ENCODE measurements at regions not wholly inside any gene's neighbourhood (a gene's known extent, or its start where the extent isn't known, plus 50 kb on each side); places are given as distances from the start of the nearest gene placed in this dataset.

- TF ChIP-seq, protein P1, sequence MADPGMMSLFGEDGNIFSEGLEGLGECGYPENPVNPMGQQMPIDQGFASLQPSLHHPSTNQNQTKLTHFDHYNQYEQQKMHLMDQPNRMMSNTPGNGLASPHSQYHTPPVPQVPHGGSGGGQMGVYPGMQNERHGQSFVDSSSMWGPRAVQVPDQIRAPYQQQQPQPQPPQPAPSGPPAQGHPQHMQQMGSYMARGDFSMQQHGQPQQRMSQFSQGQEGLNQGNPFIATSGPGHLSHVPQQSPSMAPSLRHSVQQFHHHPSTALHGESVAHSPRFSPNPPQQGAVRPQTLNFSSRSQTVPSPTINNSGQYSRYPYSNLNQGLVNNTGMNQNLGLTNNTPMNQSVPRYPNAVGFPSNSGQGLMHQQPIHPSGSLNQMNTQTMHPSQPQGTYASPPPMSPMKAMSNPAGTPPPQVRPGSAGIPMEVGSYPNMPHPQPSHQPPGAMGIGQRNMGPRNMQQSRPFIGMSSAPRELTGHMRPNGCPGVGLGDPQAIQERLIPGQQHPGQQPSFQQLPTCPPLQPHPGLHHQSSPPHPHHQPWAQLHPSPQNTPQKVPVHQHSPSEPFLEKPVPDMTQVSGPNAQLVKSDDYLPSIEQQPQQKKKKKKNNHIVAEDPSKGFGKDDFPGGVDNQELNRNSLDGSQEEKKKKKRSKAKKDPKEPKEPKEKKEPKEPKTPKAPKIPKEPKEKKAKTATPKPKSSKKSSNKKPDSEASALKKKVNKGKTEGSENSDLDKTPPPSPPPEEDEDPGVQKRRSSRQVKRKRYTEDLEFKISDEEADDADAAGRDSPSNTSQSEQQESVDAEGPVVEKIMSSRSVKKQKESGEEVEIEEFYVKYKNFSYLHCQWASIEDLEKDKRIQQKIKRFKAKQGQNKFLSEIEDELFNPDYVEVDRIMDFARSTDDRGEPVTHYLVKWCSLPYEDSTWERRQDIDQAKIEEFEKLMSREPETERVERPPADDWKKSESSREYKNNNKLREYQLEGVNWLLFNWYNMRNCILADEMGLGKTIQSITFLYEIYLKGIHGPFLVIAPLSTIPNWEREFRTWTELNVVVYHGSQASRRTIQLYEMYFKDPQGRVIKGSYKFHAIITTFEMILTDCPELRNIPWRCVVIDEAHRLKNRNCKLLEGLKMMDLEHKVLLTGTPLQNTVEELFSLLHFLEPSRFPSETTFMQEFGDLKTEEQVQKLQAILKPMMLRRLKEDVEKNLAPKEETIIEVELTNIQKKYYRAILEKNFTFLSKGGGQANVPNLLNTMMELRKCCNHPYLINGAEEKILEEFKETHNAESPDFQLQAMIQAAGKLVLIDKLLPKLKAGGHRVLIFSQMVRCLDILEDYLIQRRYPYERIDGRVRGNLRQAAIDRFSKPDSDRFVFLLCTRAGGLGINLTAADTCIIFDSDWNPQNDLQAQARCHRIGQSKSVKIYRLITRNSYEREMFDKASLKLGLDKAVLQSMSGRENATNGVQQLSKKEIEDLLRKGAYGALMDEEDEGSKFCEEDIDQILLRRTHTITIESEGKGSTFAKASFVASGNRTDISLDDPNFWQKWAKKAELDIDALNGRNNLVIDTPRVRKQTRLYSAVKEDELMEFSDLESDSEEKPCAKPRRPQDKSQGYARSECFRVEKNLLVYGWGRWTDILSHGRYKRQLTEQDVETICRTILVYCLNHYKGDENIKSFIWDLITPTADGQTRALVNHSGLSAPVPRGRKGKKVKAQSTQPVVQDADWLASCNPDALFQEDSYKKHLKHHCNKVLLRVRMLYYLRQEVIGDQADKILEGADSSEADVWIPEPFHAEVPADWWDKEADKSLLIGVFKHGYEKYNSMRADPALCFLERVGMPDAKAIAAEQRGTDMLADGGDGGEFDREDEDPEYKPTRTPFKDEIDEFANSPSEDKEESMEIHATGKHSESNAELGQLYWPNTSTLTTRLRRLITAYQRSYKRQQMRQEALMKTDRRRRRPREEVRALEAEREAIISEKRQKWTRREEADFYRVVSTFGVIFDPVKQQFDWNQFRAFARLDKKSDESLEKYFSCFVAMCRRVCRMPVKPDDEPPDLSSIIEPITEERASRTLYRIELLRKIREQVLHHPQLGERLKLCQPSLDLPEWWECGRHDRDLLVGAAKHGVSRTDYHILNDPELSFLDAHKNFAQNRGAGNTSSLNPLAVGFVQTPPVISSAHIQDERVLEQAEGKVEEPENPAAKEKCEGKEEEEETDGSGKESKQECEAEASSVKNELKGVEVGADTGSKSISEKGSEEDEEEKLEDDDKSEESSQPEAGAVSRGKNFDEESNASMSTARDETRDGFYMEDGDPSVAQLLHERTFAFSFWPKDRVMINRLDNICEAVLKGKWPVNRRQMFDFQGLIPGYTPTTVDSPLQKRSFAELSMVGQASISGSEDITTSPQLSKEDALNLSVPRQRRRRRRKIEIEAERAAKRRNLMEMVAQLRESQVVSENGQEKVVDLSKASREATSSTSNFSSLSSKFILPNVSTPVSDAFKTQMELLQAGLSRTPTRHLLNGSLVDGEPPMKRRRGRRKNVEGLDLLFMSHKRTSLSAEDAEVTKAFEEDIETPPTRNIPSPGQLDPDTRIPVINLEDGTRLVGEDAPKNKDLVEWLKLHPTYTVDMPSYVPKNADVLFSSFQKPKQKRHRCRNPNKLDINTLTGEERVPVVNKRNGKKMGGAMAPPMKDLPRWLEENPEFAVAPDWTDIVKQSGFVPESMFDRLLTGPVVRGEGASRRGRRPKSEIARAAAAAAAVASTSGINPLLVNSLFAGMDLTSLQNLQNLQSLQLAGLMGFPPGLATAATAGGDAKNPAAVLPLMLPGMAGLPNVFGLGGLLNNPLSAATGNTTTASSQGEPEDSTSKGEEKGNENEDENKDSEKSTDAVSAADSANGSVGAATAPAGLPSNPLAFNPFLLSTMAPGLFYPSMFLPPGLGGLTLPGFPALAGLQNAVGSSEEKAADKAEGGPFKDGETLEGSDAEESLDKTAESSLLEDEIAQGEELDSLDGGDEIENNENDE (IDR thresholded peaks at IDR 0.05; ENCODE audit: insufficient replicate concordance, low read length): no peak
- TF ChIP-seq CTBP2 (IDR thresholded peaks at IDR 0.05; ENCODE audit: borderline replicate concordance, insufficient read depth, insufficient read length, low read length): no peak
- TF ChIP-seq FOSL1 (IDR thresholded peaks at IDR 0.05; ENCODE audit: insufficient read depth, low read depth, low read length): no peak
- TF ChIP-seq HDAC6 (IDR thresholded peaks at IDR 0.05; ENCODE audit: low read depth, low read length): no peak
- TF ChIP-seq SIN3A (conservative IDR thresholded peaks at IDR 0.05 in 1 of 2, IDR thresholded peaks at IDR 0.05 in 1 of 2; ENCODE audit: low read depth in 1 of 2, low read length in 2 of 2): no peak
- no peak for TF ChIP-seq TAF7 (optimal IDR thresholded peaks at IDR 0.05; ENCODE audit: borderline replicate concordance, low read depth, low read length)
- TF ChIP-seq SP1 (IDR thresholded peaks at IDR 0.05; ENCODE audit: low read depth, low read length): no peak
Measured at GRCh38 chr10:111801841-111802240, 381.7 kb downstream of the GPAM start (continued).

Data from H1 (cell line).